Endothelial cell (in vitro differentiated cells): ENCODE measurements at regions not wholly inside any gene's neighbourhood (a gene's known extent, or its start where the extent isn't known, plus 50 kb on each side); places are given as distances from the start of the nearest gene placed in this dataset.
"Not testable (repeated sequence)": the region's sequence is repeated elsewhere in the genome, so short reads cannot be mapped to it uniquely, and the experiment has no call there.

ENCODE experiments used
- DNase-seq: peaks from one replicate; pipeline ENCODE4 v3.0.0; 2021; ENCODE audit warnings: low spot score
- H3K27ac Mint-ChIP-seq: one replicate; pipeline ENCODE4 v1.8.0; 2021; ENCODE audit warnings: mixed read lengths, inconsistent platforms; ENCODE audit not compliant: unreplicated experiment
- H3K27me3 Mint-ChIP-seq: one replicate; pipeline ENCODE4 v1.8.0; 2021; ENCODE audit warnings: mild to moderate bottlenecking, moderate library complexity, mixed read lengths, inconsistent platforms; ENCODE audit not compliant: unreplicated experiment
- H3K36me3 Mint-ChIP-seq: one replicate; pipeline ENCODE4 v1.8.0; 2021; ENCODE audit warnings: mild to moderate bottlenecking, low read depth, mixed read lengths, inconsistent platforms; ENCODE audit not compliant: unreplicated experiment
- H3K4me1 Mint-ChIP-seq: one replicate; pipeline ENCODE4 v1.8.0; 2021; ENCODE audit warnings: mild to moderate bottlenecking, mixed read lengths, inconsistent platforms; ENCODE audit not compliant: unreplicated experiment
- H3K4me3 Mint-ChIP-seq: one replicate; pipeline ENCODE4 v1.8.0; 2021; ENCODE audit warnings: mild to moderate bottlenecking, mixed read lengths, inconsistent platforms; ENCODE audit not compliant: unreplicated experiment
- H3K9me3 Mint-ChIP-seq: one replicate; pipeline ENCODE4 v1.8.0; 2021; ENCODE audit warnings: mixed read lengths, inconsistent platforms; ENCODE audit not compliant: unreplicated experiment
- TF ChIP-seq, protein P1 (sequence below): fragments of 200-600 bp; sonication (generic); IDR thresholded peaks from one replicate; pipeline ENCODE4 v1.5.0; 2021; ENCODE audit warnings: antibody characterized with exemption; ENCODE audit not compliant: unreplicated experiment

GRCh38 chr6:66103954-66104353 lies 396.9 kb upstream of the EYS start:
- Mint-ChIP-seq H3K36me3 (no peaks in the 10 kb centered on the region), H3K4me3 (no peak overlapping the region), H3K27me3 (peaks cover 2% of the 10 kb centered on the region), H3K9me3 (no peaks in the 10 kb centered on the region), H3K4me1 (no peaks in the 10 kb centered on the region), H3K27ac (no peak overlapping the region)
- TF ChIP-seq, protein P1, sequence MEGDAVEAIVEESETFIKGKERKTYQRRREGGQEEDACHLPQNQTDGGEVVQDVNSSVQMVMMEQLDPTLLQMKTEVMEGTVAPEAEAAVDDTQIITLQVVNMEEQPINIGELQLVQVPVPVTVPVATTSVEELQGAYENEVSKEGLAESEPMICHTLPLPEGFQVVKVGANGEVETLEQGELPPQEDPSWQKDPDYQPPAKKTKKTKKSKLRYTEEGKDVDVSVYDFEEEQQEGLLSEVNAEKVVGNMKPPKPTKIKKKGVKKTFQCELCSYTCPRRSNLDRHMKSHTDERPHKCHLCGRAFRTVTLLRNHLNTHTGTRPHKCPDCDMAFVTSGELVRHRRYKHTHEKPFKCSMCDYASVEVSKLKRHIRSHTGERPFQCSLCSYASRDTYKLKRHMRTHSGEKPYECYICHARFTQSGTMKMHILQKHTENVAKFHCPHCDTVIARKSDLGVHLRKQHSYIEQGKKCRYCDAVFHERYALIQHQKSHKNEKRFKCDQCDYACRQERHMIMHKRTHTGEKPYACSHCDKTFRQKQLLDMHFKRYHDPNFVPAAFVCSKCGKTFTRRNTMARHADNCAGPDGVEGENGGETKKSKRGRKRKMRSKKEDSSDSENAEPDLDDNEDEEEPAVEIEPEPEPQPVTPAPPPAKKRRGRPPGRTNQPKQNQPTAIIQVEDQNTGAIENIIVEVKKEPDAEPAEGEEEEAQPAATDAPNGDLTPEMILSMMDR = no peak
- DNase-seq = no peak

- Mint-ChIP-seq H3K36me3 (no peaks in the 10 kb centered on the region), H3K4me3 (no peak overlapping the region), H3K9me3 (no peaks in the 10 kb centered on the region), H3K4me1 (no peaks in the 10 kb centered on the region), H3K27ac (no peak overlapping the region), H3K27me3 (peaks cover 2% of the 10 kb centered on the region)
- no peak for DNase-seq
- TF ChIP-seq, protein P1 = no peak
These were observed 396.3 kb upstream of the EYS start for GRCh38 chr6:66103354-66103753.

GRCh38 chr6:66096679-66097078 lies 389.7 kb upstream of the EYS start:
- Mint-ChIP-seq H3K4me1 (no peaks in the 10 kb centered on the region), H3K9me3 (no peaks in the 10 kb centered on the region), H3K27ac (no peak overlapping the region), H3K36me3 (no peaks in the 10 kb centered on the region), H3K27me3 (no peaks in the 10 kb centered on the region), H3K4me3 (no peak overlapping the region)
- DNase-seq = no peak
- TF ChIP-seq, protein P1 = no peak

- H3K36me3 Mint-ChIP-seq = no peaks in the 10 kb centered on the region
- H3K9me3 Mint-ChIP-seq = no peaks in the 10 kb centered on the region
- no peaks in the 10 kb centered on the region for H3K27me3 Mint-ChIP-seq
- TF ChIP-seq, protein P1 = no peak
- no peaks in the 10 kb centered on the region for H3K4me1 Mint-ChIP-seq
- DNase-seq = no peak
- no peak overlapping the region for H3K4me3 Mint-ChIP-seq
- H3K27ac Mint-ChIP-seq = no peak overlapping the region
These were observed 387.6 kb upstream of the EYS start for GRCh38 chr6:66094615-66095014.

- H3K27ac Mint-ChIP-seq, H3K4me3 Mint-ChIP-seq, H3K36me3 Mint-ChIP-seq, H3K4me1 Mint-ChIP-seq, H3K27me3 Mint-ChIP-seq, H3K9me3 Mint-ChIP-seq, DNase-seq: not testable (repeated sequence)
These were observed 385.3 kb upstream of the EYS start for GRCh38 chr6:66092306-66092705.

GRCh38 chr6:66086532-66086931 lies 379.5 kb upstream of the EYS start:
- H3K4me3 Mint-ChIP-seq = no peak overlapping the region
- H3K27me3 Mint-ChIP-seq = peaks cover 2% of the 10 kb centered on the region
- no peaks in the 10 kb centered on the region for H3K36me3 Mint-ChIP-seq
- no peak overlapping the region for H3K27ac Mint-ChIP-seq
- no peaks in the 10 kb centered on the region for H3K4me1 Mint-ChIP-seq
- no peak for DNase-seq
- TF ChIP-seq, protein P1 = no peak
- no peaks in the 10 kb centered on the region for H3K9me3 Mint-ChIP-seq
